H1 (cell line): ENCODE measurements at regions not wholly inside any gene's neighbourhood (a gene's known extent, or its start where the extent isn't known, plus 50 kb on each side); places are given as distances from the start of the nearest gene placed in this dataset.

Experiments
- KDM4A ChIP-seq: IDR thresholded peaks from one replicate; pipeline ENCODE4 v1.7.1; 2012; ENCODE audit warnings: low read depth, mild to moderate bottlenecking, moderate library complexity, low read length, inconsistent platforms; ENCODE audit not compliant: severe bottlenecking
- RNF2 ChIP-seq: fragments of 200-900, 300-1000 bp; sonication (generic); IDR thresholded peaks from 2 replicates; pipeline ENCODE4 v1.7.1; 2016; ENCODE audit warnings: borderline replicate concordance, low read depth, mild to moderate bottlenecking, antibody characterized with exemption, low read length; ENCODE audit not compliant: poor library complexity, severe bottlenecking; ENCODE audit errors: missing control alignments
- SP4 ChIP-seq: IDR thresholded peaks from 2 replicates; pipeline ENCODE4 v1.6.1; 2012; ENCODE audit warnings: low read length, inconsistent platforms
- TF ChIP-seq, protein P1 (sequence below): IDR thresholded peaks from 2 replicates; pipeline ENCODE4 v1.6.1; 2011; ENCODE audit warnings: low read length, improper control_type of control experiment

DNA sequence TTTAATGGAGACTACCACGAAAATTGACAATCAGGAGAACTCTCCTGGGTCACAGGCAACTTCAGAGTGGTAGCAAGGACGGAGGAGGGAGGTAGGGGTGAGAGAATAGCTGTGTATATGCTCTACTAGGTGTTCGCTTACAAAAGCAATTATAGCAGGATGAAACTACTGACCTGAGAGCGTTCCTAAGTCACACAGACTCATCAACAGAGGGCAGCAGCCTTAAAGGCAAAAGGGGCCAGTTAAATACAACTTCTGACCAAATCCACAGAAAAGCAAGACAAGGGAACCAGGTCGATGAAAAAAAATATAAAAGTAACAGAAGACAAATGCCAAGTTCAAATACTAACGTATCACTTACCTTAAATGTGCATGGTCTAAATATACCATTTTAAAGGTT, 894.6 kb downstream of the PLOD2 start (continued):
- TF ChIP-seq, protein P1, sequence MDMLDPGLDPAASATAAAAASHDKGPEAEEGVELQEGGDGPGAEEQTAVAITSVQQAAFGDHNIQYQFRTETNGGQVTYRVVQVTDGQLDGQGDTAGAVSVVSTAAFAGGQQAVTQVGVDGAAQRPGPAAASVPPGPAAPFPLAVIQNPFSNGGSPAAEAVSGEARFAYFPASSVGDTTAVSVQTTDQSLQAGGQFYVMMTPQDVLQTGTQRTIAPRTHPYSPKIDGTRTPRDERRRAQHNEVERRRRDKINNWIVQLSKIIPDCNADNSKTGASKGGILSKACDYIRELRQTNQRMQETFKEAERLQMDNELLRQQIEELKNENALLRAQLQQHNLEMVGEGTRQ = no peak
- no peak for TF ChIP-seq KDM4A
- TF ChIP-seq SP4 = no peak
- no peak for TF ChIP-seq RNF2
- TF ChIP-seq, all 59 proteins: peak for 2
